RWPE2 (cell line): ENCODE measurements at regions not wholly inside any gene's neighbourhood (a gene's known extent, or its start where the extent isn't known, plus 50 kb on each side); places are given as distances from the start of the nearest gene placed in this dataset.
A peak's percentile ranks its signal among the peaks of the same experiment; 100 is the strongest.

Experiments
- ATAC-seq: fragments of 200-7000 bp; cut with Tn5 transposase; 3 replicates; pipeline ENCODE4 v1.9.1; 2021; ENCODE audit warnings: low read depth
- DNase-seq: peaks from one replicate; pipeline ENCODE4 v3.0.0-alpha.2; 2020; ENCODE audit warnings: low spot score
- H3K27ac ChIP-seq: fragments of 450-650 bp; 2 replicates; pipeline ENCODE4 v1.5.1; 2017; ENCODE audit warnings: mild to moderate bottlenecking; ENCODE audit not compliant: poor library complexity, severe bottlenecking
- H3K27me3 ChIP-seq: fragments of 250-450 bp; sonication (Bioruptor Pico); 2 replicates; pipeline ENCODE4 v1.5.1; 2021; ENCODE audit warnings: mild to moderate bottlenecking, moderate library complexity; ENCODE audit not compliant: insufficient read depth, poor library complexity, severe bottlenecking
- H3K36me3 ChIP-seq: fragments of 250-450 bp; sonication (Bioruptor Pico); 2 replicates; pipeline ENCODE4 v1.5.1; 2020; ENCODE audit warnings: low read depth, mild to moderate bottlenecking, moderate library complexity
- H3K4me1 ChIP-seq: fragments of 250-450 bp; sonication (Bioruptor Pico); 2 replicates; pipeline ENCODE4 v1.5.1; 2021; ENCODE audit warnings: mild to moderate bottlenecking, moderate library complexity; ENCODE audit not compliant: insufficient read depth, poor library complexity, severe bottlenecking
- H3K4me3 ChIP-seq: fragments of 250-450 bp; sonication (Bioruptor Pico); 2 replicates; pipeline ENCODE4 v1.5.1; 2021; ENCODE audit warnings: mild to moderate bottlenecking, moderate library complexity; ENCODE audit not compliant: severe bottlenecking
- H3K9me3 ChIP-seq: fragments of 250-450 bp; sonication (Bioruptor Pico); 2 replicates; pipeline ENCODE4 v1.5.1; 2021; ENCODE audit warnings: mild to moderate bottlenecking, moderate library complexity; ENCODE audit not compliant: severe bottlenecking
- TF ChIP-seq, protein P1 (sequence below): fragments of 450-650 bp; IDR thresholded peaks from one replicate; pipeline ENCODE4 v1.5.1; 2017; ENCODE audit warnings: mild to moderate bottlenecking, moderate library complexity; ENCODE audit not compliant: poor library complexity, severe bottlenecking

DNA sequence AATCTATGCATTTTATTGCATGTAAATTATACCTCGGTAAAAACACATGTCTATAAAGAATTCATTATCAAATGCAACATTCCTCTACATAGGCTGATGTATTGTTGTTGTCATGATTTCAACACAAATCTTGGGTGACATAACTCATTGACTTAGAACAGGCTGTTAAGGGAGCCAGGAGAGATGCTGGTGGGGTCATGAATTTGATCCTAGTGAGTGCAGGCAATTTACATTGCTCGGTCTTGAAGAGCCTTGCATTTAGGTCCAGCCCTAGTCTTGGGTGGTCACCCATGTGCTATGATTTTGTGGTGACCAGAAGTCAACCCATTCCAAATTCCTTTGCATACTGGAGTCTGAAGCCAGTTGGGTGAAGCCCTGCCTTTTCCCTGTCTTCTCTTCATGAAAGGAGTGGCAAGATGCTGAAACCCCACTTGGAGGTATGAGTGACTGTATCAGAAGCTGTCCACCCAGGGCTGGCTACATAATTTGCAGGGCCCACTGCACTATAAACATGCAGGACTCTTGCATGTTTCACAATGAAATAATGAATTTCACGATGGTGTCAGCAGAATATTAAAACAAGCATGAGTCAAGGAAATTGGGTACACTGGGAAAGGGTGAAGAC lies 59.2 kb downstream of the RPLP1 start:
- Histone ChIP-seq H3K36me3 (no peaks in the 10 kb centered on the region), H3K27ac (no peak overlapping the region), H3K4me1 (no peaks in the 10 kb centered on the region), H3K9me3 (no peaks in the 10 kb centered on the region), H3K4me3 (no peak overlapping the region), H3K27me3 (no peaks in the 10 kb centered on the region)
- peak; percentile 11 for DNase-seq
- ATAC-seq = no peak
- TF ChIP-seq, protein P1, sequence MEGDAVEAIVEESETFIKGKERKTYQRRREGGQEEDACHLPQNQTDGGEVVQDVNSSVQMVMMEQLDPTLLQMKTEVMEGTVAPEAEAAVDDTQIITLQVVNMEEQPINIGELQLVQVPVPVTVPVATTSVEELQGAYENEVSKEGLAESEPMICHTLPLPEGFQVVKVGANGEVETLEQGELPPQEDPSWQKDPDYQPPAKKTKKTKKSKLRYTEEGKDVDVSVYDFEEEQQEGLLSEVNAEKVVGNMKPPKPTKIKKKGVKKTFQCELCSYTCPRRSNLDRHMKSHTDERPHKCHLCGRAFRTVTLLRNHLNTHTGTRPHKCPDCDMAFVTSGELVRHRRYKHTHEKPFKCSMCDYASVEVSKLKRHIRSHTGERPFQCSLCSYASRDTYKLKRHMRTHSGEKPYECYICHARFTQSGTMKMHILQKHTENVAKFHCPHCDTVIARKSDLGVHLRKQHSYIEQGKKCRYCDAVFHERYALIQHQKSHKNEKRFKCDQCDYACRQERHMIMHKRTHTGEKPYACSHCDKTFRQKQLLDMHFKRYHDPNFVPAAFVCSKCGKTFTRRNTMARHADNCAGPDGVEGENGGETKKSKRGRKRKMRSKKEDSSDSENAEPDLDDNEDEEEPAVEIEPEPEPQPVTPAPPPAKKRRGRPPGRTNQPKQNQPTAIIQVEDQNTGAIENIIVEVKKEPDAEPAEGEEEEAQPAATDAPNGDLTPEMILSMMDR = no peak

DNA sequence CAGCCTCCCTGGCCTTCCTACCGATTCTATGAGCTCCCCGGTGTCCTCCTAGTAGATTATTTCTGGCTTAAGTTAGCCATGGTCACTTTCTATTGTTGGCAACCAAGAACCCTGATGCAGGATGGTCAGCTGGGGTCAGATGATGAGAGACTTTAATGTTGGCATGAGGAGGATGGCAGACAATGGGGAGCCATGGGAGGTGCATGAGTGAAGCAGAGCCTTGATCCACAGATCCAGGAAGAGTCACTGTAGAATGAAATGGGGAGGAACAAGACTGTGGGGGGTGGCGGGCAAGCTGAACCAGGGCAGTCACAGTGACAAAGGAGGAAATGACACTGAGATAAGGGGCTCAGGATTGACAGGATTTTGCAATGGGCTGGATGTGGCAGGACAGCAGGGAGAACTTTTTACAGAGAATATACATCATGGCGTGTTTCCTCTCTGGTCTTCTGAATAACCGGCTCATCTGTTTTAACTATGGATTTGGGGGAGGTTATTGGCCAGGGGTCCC lies 60.9 kb downstream of the RPLP1 start:
- Histone ChIP-seq H3K9me3 (no peaks in the 10 kb centered on the region), H3K36me3 (no peaks in the 10 kb centered on the region), H3K4me1 (no peaks in the 10 kb centered on the region), H3K4me3 (no peak overlapping the region), H3K27me3 (no peaks in the 10 kb centered on the region), H3K27ac (no peak overlapping the region)
- ATAC-seq = no peak
- DNase-seq = no peak
- TF ChIP-seq, protein P1 = no peak

DNA sequence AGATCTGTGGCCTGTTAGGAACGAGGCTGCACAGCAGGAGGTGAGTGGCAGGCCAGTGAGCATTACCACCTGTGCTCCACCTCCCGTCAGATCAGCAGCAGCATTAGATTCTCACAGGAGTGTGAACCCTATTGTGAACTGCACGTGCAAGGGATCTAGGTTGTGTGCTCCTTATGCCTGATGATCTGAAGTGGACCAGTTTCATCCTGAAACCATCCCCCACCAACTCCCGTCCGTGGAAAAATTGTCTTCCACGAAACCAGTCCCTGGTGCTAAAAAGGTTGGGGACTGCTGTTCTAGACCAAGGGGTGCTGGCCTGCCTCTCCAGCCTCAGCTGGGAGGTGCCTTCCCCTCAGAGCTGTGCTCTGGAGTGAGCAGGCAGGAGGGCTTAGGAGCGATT lies 61.4 kb downstream of the RPLP1 start:
- TF ChIP-seq, protein P1 = no peak
- Histone ChIP-seq H3K27me3 (no peaks in the 10 kb centered on the region), H3K27ac (no peak overlapping the region), H3K9me3 (no peaks in the 10 kb centered on the region), H3K36me3 (no peaks in the 10 kb centered on the region), H3K4me1 (no peaks in the 10 kb centered on the region), H3K4me3 (no peak overlapping the region)
- ATAC-seq = no peak
- DNase-seq = no peak

DNA sequence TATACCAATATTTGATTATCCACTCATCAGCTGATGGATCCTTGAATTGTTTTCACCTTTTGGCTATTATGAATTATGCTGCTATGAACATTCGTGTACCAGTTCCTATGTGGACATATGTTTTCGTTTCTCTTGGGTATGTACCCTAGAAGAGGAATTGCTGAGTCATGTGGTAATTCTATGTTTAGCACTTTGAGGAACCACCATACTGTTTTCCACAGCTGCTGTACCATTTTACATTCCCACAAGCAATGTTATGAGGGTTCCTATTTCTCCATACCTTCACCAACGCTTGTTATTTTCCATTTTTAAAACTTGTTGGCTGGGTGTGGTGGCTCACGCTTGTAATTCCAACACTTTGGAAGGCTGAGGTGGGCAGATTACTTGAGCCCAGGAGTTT lies 62.9 kb downstream of the RPLP1 start:
- TF ChIP-seq, protein P1 = no peak
- Histone ChIP-seq H3K4me1 (no peaks in the 10 kb centered on the region), H3K27me3 (no peaks in the 10 kb centered on the region), H3K27ac (no peak overlapping the region), H3K4me3 (no peak overlapping the region), H3K9me3 (no peaks in the 10 kb centered on the region), H3K36me3 (no peaks in the 10 kb centered on the region)
- DNase-seq (no peak), ATAC-seq (no peak)

GRCh38 chr15:69515926-69516325 lies 63.3 kb downstream of the RPLP1 start:
- no peaks in the 10 kb centered on the region for H3K9me3 ChIP-seq
- TF ChIP-seq, protein P1 = no peak
- no peak for ATAC-seq

More at GRCh38 chr15:69515926-69516325, 63.3 kb downstream of the RPLP1 start:
- peak; percentile 12 for DNase-seq
- Histone ChIP-seq H3K27me3 (no peaks in the 10 kb centered on the region), H3K36me3 (no peaks in the 10 kb centered on the region), H3K4me3 (no peak overlapping the region), H3K4me1 (no peaks in the 10 kb centered on the region), H3K27ac (no peak overlapping the region)
